GM12892 (cell line): ENCODE measurements at regions not wholly inside any gene's neighbourhood (a gene's known extent, or its start where the extent isn't known, plus 50 kb on each side); places are given as distances from the start of the nearest gene placed in this dataset.

Experiments
- POLR2A ChIP-seq: IDR thresholded peaks from 2 replicates; pipeline ENCODE4 v1.6.1; 2011; ENCODE audit warnings: low read depth, low read length, control low read depth
- POLR2AphosphoS5 ChIP-seq: IDR thresholded peaks from 2 replicates; pipeline ENCODE4 v1.6.1; 2011; ENCODE audit warnings: low read depth, low read length, control low read depth
- TAF1 ChIP-seq: IDR thresholded peaks from 2 replicates; pipeline ENCODE4 v1.6.1; 2011; ENCODE audit warnings: low read depth, mild to moderate bottlenecking, control low read depth, low read length, borderline replicate concordance

DNA sequence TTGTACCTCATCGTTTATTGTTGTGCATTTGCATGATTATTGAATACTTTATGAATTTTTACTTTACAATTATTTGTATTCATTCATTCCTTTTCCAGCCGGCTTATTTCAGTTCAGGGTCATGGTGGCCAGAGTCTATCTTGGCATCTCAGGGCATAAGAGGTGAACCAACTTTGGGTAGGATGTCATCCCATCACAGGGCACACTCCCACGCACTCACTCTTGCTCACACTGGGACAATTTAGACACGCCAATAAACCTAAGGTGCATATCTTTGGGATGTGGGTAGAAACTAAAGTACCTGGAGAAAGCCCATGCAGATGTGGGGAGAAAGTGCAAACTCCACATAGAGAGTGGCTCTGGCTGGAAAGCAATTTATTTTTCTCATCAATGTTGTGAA is 158.1 kb upstream of the MAST4 start:
- TF ChIP-seq POLR2AphosphoS5 (no peak), POLR2A (no peak), TAF1 (no peak)
